ENCODE measurements at regions not wholly inside any gene's neighbourhood (a gene's known extent, or its start where the extent isn't known, plus 50 kb on each side); places are given as distances from the start of the nearest gene placed in this dataset.

DNA sequence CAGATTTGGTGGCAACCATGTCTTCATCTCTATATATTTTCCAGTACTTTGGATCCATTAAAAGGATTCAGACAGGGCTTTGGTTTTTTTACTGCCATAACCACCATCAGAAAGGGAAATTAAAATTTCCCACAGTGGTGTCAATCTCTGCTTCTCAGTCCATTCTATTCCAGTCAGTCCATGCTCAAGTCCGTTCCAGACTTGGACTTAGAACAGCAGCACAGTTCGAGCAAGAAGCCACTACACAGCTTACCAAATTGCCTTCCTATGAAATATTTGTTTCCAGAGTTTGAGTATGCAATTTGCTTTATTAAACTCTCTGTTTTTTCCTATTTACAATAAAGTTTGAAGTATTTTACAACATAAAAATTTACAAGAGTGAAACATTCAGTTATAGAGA, 306.5 kb upstream of the GULP1 start:
- no peaks in the 10 kb centered on the region for H3K9me3 ChIP-seq (ENCODE audit: control insufficient read depth in 4 of 4, low read length in 3 of 4)
- no peak overlapping the region for H3K4me3 ChIP-seq (ENCODE audit: low read depth in 1 of 3, low read length in 3 of 3)
- no peaks in the 10 kb centered on the region for H3K27me3 ChIP-seq (ENCODE audit: control insufficient read depth in 4 of 4, insufficient read depth in 4 of 4, low read length in 3 of 4)
- no peak for TF ChIP-seq YY1 (IDR thresholded peaks at IDR 0.05)
- TF ChIP-seq HNF4A (conservative IDR thresholded peaks at IDR 0.05) = peak; percentile 40 to 81
- no peak overlapping the region for H3K27ac ChIP-seq (ENCODE audit: low read depth in 1 of 2, low read length in 2 of 2)
- H3K9ac ChIP-seq (ENCODE audit: low read depth in 1 of 2, low read length in 2 of 2) = no peak overlapping the region
- 35% methylated on average over 2 of the region's 2 CpGs for WGBS
- peaks cover 4 to 19% (median 15%) of the 10 kb centered on the region in 4 donors for H3K4me1 ChIP-seq (ENCODE audit: control insufficient read depth in 4 of 4, insufficient read depth in 4 of 4, low read length in 3 of 4)
- no peak for DNase-seq (ENCODE audit: low spot score)
- no peaks in the 10 kb centered on the region for H3K36me3 ChIP-seq (ENCODE audit: control insufficient read depth in 4 of 4, insufficient read depth in 3 of 4, low read depth in 1 of 4, low read length in 3 of 4)

DNA sequence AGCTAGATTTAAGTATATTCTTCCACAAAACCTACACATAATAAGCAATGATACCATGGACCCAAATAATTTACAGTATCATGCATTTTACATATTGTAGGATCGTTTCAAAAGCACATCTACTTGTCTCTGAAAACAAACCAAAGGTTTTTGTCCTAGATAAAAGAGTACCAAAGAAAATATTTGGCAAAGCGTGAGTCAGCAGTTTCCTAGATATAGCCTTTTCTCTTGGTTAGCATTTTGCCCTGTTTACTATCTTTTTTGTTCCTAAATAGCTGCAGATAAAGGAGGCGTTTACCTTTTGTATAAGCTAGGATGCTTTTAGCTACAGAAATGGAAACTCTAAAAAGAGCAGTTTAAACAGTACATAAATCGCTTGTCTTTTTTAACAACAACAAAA, 305.8 kb upstream of the GULP1 start:
- WGBS = 40% methylated on average over 4 of the region's 4 CpGs
- peaks cover 4 to 19% (median 15%) of the 10 kb centered on the region in 4 donors for H3K4me1 ChIP-seq (ENCODE audit: control insufficient read depth in 4 of 4, insufficient read depth in 4 of 4, low read length in 3 of 4)
- no peak overlapping the region for H3K9ac ChIP-seq (ENCODE audit: low read depth in 1 of 2, low read length in 2 of 2)
- DNase-seq (ENCODE audit: low spot score) = no peak
- H3K9me3 ChIP-seq (ENCODE audit: control insufficient read depth in 4 of 4, low read length in 3 of 4) = no peaks in the 10 kb centered on the region
- no peaks in the 10 kb centered on the region for H3K36me3 ChIP-seq (ENCODE audit: control insufficient read depth in 4 of 4, insufficient read depth in 3 of 4, low read depth in 1 of 4, low read length in 3 of 4)
- no peak overlapping the region for H3K4me3 ChIP-seq (ENCODE audit: low read depth in 1 of 3, low read length in 3 of 3)
- H3K27ac ChIP-seq (ENCODE audit: low read depth in 1 of 2, low read length in 2 of 2) = no peak overlapping the region
- H3K27me3 ChIP-seq (ENCODE audit: control insufficient read depth in 4 of 4, insufficient read depth in 4 of 4, low read length in 3 of 4) = no peaks in the 10 kb centered on the region
- TF ChIP-seq, protein P1, sequence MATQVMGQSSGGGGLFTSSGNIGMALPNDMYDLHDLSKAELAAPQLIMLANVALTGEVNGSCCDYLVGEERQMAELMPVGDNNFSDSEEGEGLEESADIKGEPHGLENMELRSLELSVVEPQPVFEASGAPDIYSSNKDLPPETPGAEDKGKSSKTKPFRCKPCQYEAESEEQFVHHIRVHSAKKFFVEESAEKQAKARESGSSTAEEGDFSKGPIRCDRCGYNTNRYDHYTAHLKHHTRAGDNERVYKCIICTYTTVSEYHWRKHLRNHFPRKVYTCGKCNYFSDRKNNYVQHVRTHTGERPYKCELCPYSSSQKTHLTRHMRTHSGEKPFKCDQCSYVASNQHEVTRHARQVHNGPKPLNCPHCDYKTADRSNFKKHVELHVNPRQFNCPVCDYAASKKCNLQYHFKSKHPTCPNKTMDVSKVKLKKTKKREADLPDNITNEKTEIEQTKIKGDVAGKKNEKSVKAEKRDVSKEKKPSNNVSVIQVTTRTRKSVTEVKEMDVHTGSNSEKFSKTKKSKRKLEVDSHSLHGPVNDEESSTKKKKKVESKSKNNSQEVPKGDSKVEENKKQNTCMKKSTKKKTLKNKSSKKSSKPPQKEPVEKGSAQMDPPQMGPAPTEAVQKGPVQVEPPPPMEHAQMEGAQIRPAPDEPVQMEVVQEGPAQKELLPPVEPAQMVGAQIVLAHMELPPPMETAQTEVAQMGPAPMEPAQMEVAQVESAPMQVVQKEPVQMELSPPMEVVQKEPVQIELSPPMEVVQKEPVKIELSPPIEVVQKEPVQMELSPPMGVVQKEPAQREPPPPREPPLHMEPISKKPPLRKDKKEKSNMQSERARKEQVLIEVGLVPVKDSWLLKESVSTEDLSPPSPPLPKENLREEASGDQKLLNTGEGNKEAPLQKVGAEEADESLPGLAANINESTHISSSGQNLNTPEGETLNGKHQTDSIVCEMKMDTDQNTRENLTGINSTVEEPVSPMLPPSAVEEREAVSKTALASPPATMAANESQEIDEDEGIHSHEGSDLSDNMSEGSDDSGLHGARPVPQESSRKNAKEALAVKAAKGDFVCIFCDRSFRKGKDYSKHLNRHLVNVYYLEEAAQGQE (IDR thresholded peaks at IDR 0.05) = no peak
- TF ChIP-seq RAD21 (IDR thresholded peaks at IDR 0.05) (peak in 1 of 2 donors; percentile 40), RXRA (IDR thresholded peaks at IDR 0.05) (peak in 1 of 2 donors; percentile 63), FOXA1 (IDR thresholded peaks at IDR 0.05) (peak; percentile 28), HNF4A (conservative IDR thresholded peaks at IDR 0.05) (peak in 1 of 2 donors; percentile 61), JUND (IDR thresholded peaks at IDR 0.05) (no peak), YY1 (IDR thresholded peaks at IDR 0.05) (peak; percentile 42), FOXA2 (IDR thresholded peaks at IDR 0.05) (peak; percentile 35), EGR1 (IDR thresholded peaks at IDR 0.05; ENCODE audit: low read depth in 2 of 2) (no peak)
- TF ChIP-seq, protein P2, sequence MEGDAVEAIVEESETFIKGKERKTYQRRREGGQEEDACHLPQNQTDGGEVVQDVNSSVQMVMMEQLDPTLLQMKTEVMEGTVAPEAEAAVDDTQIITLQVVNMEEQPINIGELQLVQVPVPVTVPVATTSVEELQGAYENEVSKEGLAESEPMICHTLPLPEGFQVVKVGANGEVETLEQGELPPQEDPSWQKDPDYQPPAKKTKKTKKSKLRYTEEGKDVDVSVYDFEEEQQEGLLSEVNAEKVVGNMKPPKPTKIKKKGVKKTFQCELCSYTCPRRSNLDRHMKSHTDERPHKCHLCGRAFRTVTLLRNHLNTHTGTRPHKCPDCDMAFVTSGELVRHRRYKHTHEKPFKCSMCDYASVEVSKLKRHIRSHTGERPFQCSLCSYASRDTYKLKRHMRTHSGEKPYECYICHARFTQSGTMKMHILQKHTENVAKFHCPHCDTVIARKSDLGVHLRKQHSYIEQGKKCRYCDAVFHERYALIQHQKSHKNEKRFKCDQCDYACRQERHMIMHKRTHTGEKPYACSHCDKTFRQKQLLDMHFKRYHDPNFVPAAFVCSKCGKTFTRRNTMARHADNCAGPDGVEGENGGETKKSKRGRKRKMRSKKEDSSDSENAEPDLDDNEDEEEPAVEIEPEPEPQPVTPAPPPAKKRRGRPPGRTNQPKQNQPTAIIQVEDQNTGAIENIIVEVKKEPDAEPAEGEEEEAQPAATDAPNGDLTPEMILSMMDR (IDR thresholded peaks at IDR 0.05; ENCODE audit: low read depth, low read length, missing input control) = no peak
- TF ChIP-seq, protein P3, sequence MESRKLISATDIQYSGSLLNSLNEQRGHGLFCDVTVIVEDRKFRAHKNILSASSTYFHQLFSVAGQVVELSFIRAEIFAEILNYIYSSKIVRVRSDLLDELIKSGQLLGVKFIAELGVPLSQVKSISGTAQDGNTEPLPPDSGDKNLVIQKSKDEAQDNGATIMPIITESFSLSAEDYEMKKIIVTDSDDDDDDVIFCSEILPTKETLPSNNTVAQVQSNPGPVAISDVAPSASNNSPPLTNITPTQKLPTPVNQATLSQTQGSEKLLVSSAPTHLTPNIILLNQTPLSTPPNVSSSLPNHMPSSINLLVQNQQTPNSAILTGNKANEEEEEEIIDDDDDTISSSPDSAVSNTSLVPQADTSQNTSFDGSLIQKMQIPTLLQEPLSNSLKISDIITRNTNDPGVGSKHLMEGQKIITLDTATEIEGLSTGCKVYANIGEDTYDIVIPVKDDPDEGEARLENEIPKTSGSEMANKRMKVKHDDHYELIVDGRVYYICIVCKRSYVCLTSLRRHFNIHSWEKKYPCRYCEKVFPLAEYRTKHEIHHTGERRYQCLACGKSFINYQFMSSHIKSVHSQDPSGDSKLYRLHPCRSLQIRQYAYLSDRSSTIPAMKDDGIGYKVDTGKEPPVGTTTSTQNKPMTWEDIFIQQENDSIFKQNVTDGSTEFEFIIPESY (IDR thresholded peaks at IDR 0.05) = peak; percentile 35

All from liver (tissue), 8 donors.